Panc1 (cell line): ENCODE measurements at regions not wholly inside any gene's neighbourhood (a gene's known extent, or its start where the extent isn't known, plus 50 kb on each side); places are given as distances from the start of the nearest gene placed in this dataset.

Experiments used
- ATAC-seq: fragments of 200-7000 bp; cut with Tn5 transposase; 2 replicates; pipeline ENCODE4 v1.9.1; 2020; ENCODE audit warnings: mild to moderate bottlenecking, moderate library complexity
- BruUV-seq: library from RNA; stranded (reverse); fragments of 400-500 nt; replicated peaks from 2 replicates; lab custom pipeline; 2021; lab: Mats Ljungman, UMichigan
- CTCF ChIA-PET: fragments of 300-600 bp; sonication (Branson Sonifier 250); formaldehyde crosslinking; loops from one replicate; lab custom pipeline; 2022; ENCODE audit warnings: antibody characterized with exemption; lab: Charles Lee
- POLR2A ChIA-PET: fragments of 300-600 bp; sonication (Branson Sonifier 250); formaldehyde crosslinking; loops from one replicate; lab custom pipeline; 2022; ENCODE audit warnings: antibody characterized with exemption; lab: Charles Lee
- DNase-seq: peaks from one replicate; pipeline ENCODE4 v3.0.0-alpha.2; 2010; ENCODE audit warnings: low read depth, low spot score
- H3K27ac ChIP-seq: 2 replicates; pipeline ENCODE4 v1.5.1; 2011; ENCODE audit warnings: mild to moderate bottlenecking, low read length, inconsistent platforms
- H3K27me3 ChIP-seq: fragments of 200-500 bp; sonication (Bioruptor generic); 2 replicates; pipeline ENCODE4 v1.6.0; 2014; ENCODE audit warnings: low read length, inconsistent platforms; ENCODE audit not compliant: control insufficient read depth, insufficient read depth
- H3K36me3 ChIP-seq: fragments of 200-500 bp; sonication (Bioruptor generic); 2 replicates; pipeline ENCODE4 v1.5.1; 2014; ENCODE audit warnings: inconsistent platforms, mild to moderate bottlenecking, low read length, moderate library complexity; ENCODE audit not compliant: control insufficient read depth, insufficient read depth
- H3K4me1 ChIP-seq: 2 replicates; pipeline ENCODE4 v1.5.1; 2011; ENCODE audit warnings: inconsistent platforms, mild to moderate bottlenecking, low read length, moderate library complexity; ENCODE audit not compliant: control insufficient read depth, insufficient read depth
- H3K4me3 ChIP-seq, 2 experiments: 2 replicates each; pipeline ENCODE4 v1.5.1; 2011 to 2012; ENCODE audit warnings: low read depth in 2 of 2, low read length in 2 of 2, mild to moderate bottlenecking in 2 of 2, inconsistent platforms in 1 of 2, moderate library complexity in 1 of 2
- H3K9me3 ChIP-seq: fragments of 200-500 bp; sonication (Bioruptor generic); 2 replicates; pipeline ENCODE4 v1.5.1; 2014; ENCODE audit warnings: low read depth, mild to moderate bottlenecking, inconsistent platforms, low read length, moderate library complexity; ENCODE audit not compliant: control insufficient read depth, insufficient read depth
- CTCF ChIP-seq: fragments of 450-650 bp; IDR thresholded peaks from 2 replicates; pipeline ENCODE4 v1.5.1; 2017; ENCODE audit warnings: mild to moderate bottlenecking
- POLR2AphosphoS5 ChIP-seq: IDR thresholded peaks from 2 replicates; pipeline ENCODE4 v1.6.1; 2012; ENCODE audit warnings: mild to moderate bottlenecking, low read depth, low read length, moderate library complexity
- REST ChIP-seq, 2 experiments: IDR thresholded peaks; 2 replicates each; pipeline ENCODE4 v1.6.1; 2011 to 2012; ENCODE audit warnings: low read depth in 2 of 2, control low read depth in 1 of 2, low read length in 1 of 2, mild to moderate bottlenecking in 1 of 2, moderate library complexity in 1 of 2; ENCODE audit not compliant: insufficient read depth in 1 of 2
- SIN3A ChIP-seq: IDR thresholded peaks from 2 replicates; pipeline ENCODE4 v1.6.1; 2012; ENCODE audit warnings: low read depth, mild to moderate bottlenecking, low read length, moderate library complexity, borderline replicate concordance; ENCODE audit not compliant: insufficient read depth
- TCF7L2 ChIP-seq: IDR thresholded peaks from 2 replicates; pipeline ENCODE4 v1.6.1; 2011; ENCODE audit warnings: mild to moderate bottlenecking, low read depth, low read length, inconsistent platforms
- in situ Hi-C: cut with HindIII; loops from 2 replicates; pipeline ENCODE4 v1.10.0; 2016; ENCODE audit warnings: low sequenced_read_pairs, low pct_unique_long_range_greater_than_20kb
- intact Hi-C: fragments of 100-400 bp; cut with micrococcal nuclease; formaldehyde crosslinking; loops from one replicate; pipeline ENCODE4 v1.10.0; 2022; ENCODE audit not compliant: unreplicated experiment

- intact Hi-C loops: no loop called here
- no TSS peak for BruUV-seq
- DNase-seq (no peak), ATAC-seq (no peak)
- Histone ChIP-seq H3K36me3 (no peaks in the 10 kb centered on the region), H3K27ac (no peak overlapping the region), H3K4me3 (no peak overlapping the region), H3K4me1 (no peaks in the 10 kb centered on the region), H3K9me3 (no peaks in the 10 kb centered on the region), H3K27me3 (no peaks in the 10 kb centered on the region)
- POLR2A ChIA-PET: no interaction called here
- TF ChIP-seq REST (IDR thresholded peaks at IDR 0.05; ENCODE audit: insufficient read depth in 1 of 2, low read depth in 2 of 2, low read length in 1 of 2) (no peak), SIN3A (no peak), POLR2AphosphoS5 (no peak), TCF7L2 (no peak), CTCF (no peak)
- in situ Hi-C loops: no loop called here
- CTCF ChIA-PET: no interaction called here
Observed at GRCh38 chr2:18639756-18640453, 50.5 kb upstream of the NT5C1B start.
